Stimulated activated naive CD4-positive, alpha-beta T cell treated with Interleukin-2 at 50 U/mL for 16 hours (primary cell): ENCODE measurements at regions not wholly inside any gene's neighbourhood (a gene's known extent, or its start where the extent isn't known, plus 50 kb on each side); places are given as distances from the start of the nearest gene placed in this dataset.
A peak's percentile ranks its signal among the peaks of the same experiment; 100 is the strongest.
"Not testable (repeated sequence)": the region's sequence is repeated elsewhere in the genome, so short reads cannot be mapped to it uniquely, and the experiment has no call there.

Source experiments
- DNase-seq: peaks from one replicate; lab custom pipeline; 2025; lab: John Stamatoyannopoulos, UW

GRCh38 chr5:36478646-36479317, 127.6 kb upstream of the SLC1A3 start:
- no peak for DNase-seq

- no peak for DNase-seq
Observed at GRCh38 chr5:36481454-36482120, 124.8 kb upstream of the SLC1A3 start.

DNA sequence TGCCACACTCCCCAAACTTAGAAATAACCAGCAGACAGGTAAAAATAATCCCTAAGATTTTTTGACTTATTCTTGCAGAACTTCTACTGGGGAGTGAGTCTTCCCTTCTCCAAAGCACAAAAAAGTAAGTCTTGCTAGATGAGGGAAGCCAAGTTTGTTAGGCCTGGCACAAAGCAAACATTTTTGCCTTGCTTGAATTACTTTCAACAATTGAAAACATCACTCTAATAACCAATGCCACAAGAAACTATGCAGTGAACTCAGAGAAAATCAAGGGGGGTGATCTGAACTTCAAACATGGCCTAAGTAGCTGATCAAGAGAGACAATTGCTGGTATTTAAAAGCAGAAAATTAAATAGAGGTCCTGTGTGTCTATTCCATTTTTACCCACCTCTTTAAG, 123.6 kb upstream of the SLC1A3 start:
- no peak for DNase-seq

DNA sequence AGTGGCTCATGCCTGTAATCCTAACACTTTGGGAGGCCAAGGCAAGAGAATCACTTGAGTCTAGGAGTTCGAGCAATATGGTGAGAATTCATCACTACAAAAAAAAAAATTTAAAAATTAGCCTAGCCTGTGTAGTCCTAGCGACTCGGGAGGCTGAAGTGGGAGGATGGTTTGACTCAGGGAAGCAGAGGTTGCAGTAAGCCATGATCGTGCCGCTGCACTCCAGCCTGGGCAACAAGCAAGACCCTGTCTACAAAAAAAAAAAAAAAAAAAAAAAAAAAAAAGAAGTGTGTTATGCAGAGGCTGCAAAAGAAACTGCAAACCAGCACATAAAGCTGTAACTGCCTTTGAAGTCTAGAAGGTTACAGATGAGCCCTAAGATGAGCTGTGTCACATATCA, 116.9 kb upstream of the SLC1A3 start:
- DNase-seq: no peak

DNA sequence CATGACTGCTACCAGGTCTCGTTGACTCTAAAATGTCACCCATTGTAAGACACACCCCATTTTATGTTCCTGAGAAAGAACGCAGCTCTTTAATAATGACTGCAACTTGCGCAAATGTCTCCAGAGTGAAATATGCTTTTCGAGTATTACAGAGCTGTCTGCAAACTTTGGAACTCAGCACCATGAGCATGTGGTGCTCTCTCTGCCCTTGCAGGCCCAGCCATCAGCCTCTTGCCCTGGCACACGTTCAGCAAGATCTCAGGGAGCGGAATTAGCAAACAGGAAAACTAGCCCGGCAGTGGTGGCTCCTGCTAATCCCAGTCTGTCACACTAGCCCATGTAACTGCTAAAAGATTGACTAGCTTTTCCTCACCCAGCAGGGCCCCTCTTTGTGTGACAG, 114.5 kb upstream of the SLC1A3 start:
- no peak for DNase-seq

DNA sequence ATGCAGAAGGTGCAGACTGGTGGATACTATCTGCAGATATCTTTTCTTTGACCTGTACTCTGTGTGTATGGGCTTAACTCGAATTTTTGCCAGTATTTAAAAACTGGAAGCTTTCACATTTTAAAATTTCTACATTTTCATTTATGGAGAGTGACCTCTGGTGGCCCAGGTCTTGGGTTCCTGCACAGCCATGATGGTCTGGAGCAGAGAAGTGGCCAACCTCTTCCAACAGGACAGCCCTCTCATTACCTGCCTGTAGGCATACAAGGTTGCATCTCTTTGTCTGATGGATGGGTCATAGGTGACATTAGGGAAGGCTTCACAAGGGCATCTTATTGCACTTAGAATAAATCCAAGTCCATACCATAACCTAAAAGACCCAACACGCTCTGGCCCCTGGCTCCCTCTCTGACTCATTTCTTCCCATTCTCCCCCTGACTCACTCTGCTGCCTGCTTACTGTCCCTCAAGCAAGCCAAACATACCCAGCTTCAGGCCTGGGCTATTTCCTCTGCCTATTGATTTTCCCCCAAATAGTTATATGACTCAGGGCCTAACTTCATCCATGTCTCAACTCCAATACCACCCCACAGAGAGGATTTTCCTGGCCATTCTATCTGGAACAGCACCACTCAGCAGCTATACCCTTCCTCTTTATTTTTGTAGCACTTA, 113.3 kb upstream of the SLC1A3 start:
- DNase-seq: no peak

- DNase-seq: no peak
Observed at GRCh38 chr5:36494028-36494427, 112.4 kb upstream of the SLC1A3 start.

DNA sequence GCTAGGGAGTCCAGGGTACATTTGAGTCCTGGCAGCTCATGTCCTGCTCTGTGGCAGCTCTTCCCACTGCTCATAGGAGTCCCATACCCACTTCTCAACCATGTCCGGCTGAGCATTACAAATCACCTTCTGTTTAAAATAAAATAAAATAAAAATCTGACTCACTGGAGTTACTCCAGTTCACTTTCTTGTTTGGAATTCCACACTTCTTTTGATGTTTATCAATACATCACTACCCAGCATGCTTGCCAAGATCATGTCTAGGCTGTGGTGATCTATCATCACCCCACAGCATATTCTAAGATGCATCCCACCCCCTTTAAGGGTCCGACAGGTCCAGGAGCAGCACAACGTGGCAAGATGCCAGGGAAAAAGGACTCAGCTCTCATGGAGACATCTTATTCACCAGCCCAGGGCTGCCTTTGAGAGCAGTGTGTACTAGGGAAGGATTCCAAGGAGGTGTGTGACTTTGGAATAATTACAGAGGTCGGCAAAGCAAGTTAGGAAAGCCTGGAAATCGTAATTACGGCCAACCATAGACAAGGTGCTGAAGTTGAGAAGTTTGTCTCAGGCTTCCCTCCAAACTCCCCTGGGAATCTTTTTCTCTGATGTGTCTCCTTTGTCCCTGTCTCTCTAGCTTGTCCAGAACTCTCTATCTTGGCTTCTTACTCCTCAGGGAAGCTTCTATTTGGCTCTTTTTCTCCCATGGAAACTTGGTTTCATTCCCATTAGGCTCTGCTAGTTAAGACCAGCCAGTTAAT, 111.4 kb upstream of the SLC1A3 start:
- DNase-seq: no peak

- no peak for DNase-seq
Observed at GRCh38 chr5:36495611-36496010, 110.8 kb upstream of the SLC1A3 start.

DNA sequence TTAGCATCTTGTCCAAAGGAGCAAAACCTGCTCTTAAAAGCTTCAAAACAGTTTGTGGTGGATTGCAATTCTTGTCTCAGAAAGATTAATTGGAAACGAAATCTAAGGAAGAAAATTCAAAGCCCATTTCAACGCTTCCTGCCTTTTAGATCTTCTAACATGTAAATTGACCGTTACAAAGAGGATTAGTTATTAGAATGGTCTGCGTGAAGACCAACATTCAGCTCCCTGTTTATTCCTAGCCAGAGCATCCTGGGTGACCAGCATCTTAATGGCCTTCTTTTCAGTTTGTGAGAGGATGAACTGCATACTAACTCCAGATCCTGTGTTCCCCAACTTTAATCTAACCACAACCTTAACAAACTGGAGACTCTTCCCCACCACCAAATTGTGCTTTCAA, 109.9 kb upstream of the SLC1A3 start:
- no peak for DNase-seq

- no peak for DNase-seq
Observed at GRCh38 chr5:36502608-36503007, 103.8 kb upstream of the SLC1A3 start.

GRCh38 chr5:36505021-36505420, 101.4 kb upstream of the SLC1A3 start:
- DNase-seq: no peak

GRCh38 chr5:36507332-36507952, 99.0 kb upstream of the SLC1A3 start:
- DNase-seq: peak; percentile 56

- DNase-seq: not testable (repeated sequence)
Observed at GRCh38 chr5:36508331-36508730, 98.1 kb upstream of the SLC1A3 start.

- not testable (repeated sequence) for DNase-seq
Observed at GRCh38 chr5:36513647-36514046, 92.8 kb upstream of the SLC1A3 start.

DNA sequence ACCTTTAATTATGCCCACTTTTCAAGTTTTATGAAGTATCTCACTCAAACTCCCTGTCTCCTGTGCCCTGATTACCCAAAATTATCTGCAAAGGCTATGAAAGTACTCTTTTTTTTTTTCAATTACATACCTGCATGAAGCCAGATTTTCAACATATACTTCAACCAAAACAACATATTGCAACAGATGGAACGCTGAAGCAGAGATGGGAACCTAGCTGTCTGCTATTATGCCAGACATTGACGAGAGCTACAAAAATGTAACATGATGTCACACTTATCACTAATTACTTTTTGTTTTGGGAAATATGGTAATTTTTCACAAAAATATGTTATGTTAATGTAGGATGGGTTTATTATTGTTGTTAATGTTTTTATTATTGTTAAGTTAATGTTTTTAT, 86.5 kb upstream of the SLC1A3 start:
- DNase-seq: no peak

DNA sequence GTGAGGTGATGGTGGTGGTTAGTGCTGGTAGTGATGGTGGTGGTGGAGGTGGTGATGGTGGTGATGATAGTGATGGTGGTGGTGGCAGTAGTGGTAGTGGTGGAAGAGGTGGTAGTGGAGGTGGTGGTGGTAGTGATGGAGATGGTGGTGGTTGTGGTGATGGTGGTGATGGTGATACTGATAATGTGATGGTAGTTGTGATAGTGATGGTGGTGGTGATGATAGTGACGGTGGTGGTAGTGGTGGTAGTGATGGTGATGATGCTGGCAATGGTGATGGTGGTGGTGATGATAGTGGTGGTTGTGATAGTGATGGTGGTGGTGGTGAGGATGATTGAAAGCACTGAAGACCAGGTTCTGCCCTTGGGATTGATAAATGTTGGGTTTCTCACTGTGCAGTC, 85.2 kb upstream of the SLC1A3 start:
- DNase-seq: no peak

DNA sequence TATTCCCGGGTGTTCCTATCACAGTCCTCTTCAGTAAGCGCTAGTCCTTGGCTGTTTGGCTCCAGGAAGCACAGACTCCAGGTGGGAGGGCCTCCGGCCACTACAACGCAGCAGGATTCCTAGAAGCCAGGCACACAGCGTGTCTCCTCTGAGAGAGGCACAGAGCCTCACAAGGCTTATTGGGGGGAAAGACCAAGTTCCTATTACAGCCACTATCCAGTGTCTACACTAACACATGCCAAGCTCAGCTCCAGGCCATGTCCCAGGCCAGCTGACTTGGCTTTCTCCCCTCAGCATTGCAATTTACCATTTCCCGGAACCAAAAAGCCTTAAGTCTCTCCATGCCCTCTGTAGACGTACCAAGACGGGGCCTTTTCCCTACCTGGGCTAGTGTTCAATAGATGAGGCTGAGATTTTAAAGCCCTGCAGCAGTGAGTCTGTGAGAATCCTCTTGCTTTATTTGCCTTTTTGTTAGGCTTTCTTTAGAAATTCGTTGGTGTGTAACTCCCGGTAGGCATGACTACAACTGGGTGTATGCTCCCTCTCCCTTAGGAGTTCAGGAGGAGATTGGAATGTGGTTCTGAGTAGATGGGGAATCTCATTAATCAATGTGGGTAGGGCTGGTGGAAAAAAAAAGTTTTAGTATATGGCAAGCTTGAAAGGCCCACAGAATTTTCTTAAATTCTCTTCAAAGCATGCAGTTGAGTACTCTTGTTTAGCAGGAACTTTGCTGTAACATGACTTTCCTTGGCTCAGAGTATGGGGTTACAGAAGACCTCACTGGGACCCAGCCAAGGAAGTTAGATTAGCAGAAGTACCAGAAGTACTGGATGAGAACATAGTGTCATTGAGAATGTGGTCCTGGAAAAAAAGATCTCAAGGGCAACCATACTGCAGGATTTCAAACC, 84.3 kb upstream of the SLC1A3 start:
- no peak for DNase-seq

DNA sequence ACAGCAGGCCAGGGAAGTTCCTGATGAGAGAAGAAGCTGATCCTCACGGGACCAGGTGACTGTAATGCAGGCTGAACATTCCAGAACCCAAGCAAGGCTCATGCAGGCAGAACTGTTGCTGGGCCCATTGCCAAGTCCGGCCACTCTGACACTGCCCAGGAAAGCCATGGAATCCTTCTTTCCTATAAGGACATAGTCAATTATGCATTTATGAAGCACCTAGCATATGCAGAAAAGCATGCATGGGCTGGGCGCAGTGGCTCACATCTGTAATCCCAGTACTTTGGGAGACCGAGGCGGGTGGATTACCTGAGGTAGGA, 83.7 kb upstream of the SLC1A3 start:
- no peak for DNase-seq

DNA sequence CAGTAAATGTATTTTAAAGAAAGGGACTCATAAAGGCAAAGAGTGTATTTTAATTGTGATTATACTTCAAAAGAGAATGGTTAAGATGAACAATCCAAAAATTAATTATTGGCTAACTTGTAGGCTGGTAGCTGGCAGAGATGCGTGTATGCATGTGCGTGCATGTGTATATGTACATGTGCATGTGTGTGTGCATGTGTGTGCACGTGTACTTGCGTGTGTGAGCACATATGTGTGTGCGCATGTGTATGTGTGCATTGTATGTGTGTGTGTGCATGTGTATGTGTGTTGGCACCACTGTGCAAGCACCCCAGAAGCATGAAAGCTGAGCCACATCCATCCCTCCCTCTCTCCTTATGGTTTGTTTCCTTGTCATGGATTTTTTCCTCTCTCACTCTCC, 83.0 kb upstream of the SLC1A3 start:
- DNase-seq: no peak

GRCh38 chr5:36523926-36524325, 82.5 kb upstream of the SLC1A3 start:
- no peak for DNase-seq
